Ishikawa (cell line): ENCODE measurements at regions not wholly inside any gene's neighbourhood (a gene's known extent, or its start where the extent isn't known, plus 50 kb on each side); places are given as distances from the start of the nearest gene placed in this dataset.

Experiments used
- CEBPB ChIP-seq: IDR thresholded peaks from 2 replicates; pipeline ENCODE4 v1.6.1; 2012
- CREB1 ChIP-seq: IDR thresholded peaks from 2 replicates; pipeline ENCODE4 v1.6.1; 2012; ENCODE audit warnings: low read depth
- EGR1 ChIP-seq: IDR thresholded peaks from 2 replicates; pipeline ENCODE4 v1.6.1; 2012
- EP300 ChIP-seq: IDR thresholded peaks from 2 replicates; pipeline ENCODE4 v1.6.1; 2012; ENCODE audit warnings: borderline replicate concordance
- FOXM1 ChIP-seq: IDR thresholded peaks from 2 replicates; pipeline ENCODE4 v1.6.1; 2012; ENCODE audit warnings: low read depth, borderline replicate concordance
- NFIC ChIP-seq: IDR thresholded peaks from 2 replicates; pipeline ENCODE4 v1.6.1; 2012
- RAD21 ChIP-seq: IDR thresholded peaks from 2 replicates; pipeline ENCODE4 v1.6.1; 2012; ENCODE audit warnings: low read depth
- TAF1 ChIP-seq: IDR thresholded peaks from 2 replicates; pipeline ENCODE4 v1.6.1; 2012; ENCODE audit warnings: low read depth, mild to moderate bottlenecking
- TCF12 ChIP-seq: IDR thresholded peaks from 2 replicates; pipeline ENCODE4 v1.6.1; 2012; ENCODE audit warnings: low read depth
- TEAD4 ChIP-seq: IDR thresholded peaks from 2 replicates; pipeline ENCODE4 v1.6.1; 2012
- YY1 ChIP-seq: IDR thresholded peaks from 2 replicates; pipeline ENCODE4 v1.6.1; 2012; ENCODE audit warnings: low read depth
- ZBTB7A ChIP-seq: IDR thresholded peaks from 2 replicates; pipeline ENCODE4 v1.6.1; 2012; ENCODE audit warnings: low read depth
- TF ChIP-seq, protein P1 (sequence below): IDR thresholded peaks from 2 replicates; pipeline ENCODE4 v1.6.1; 2012
- TF ChIP-seq, protein P2 (sequence below): IDR thresholded peaks from 2 replicates; pipeline ENCODE4 v1.6.1; 2012
- TF ChIP-seq, protein P3 (sequence below): IDR thresholded peaks from 2 replicates; pipeline ENCODE4 v1.6.1; 2012; ENCODE audit warnings: low read depth, mild to moderate bottlenecking

DNA sequence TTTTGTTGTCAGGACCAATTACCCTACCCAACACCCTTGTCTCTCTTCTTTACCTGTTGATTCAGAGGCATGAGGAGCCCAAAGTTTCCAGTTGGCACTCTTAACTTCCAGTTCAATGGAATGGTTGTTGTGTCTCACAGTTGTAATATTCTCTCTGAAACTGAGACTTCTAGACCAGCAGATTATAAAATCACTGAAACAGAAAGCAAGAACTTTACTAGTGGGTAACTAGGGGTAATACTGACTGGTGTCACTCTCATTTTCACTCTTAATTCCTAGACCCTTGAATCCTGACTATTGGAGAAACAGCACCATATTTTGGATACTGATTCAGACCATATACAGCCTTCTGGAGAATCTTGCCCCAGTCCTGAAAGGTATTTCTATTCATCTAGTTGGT lies 140.2 kb upstream of the MMS22L start:
- TF ChIP-seq TAF1 (no peak), TCF12 (no peak), RAD21 (no peak), CEBPB (no peak), EP300 (no peak), YY1 (no peak), ZBTB7A (no peak), FOXM1 (no peak), NFIC (no peak), TEAD4 (no peak), CREB1 (no peak), EGR1 (no peak)
- TF ChIP-seq, protein P1, sequence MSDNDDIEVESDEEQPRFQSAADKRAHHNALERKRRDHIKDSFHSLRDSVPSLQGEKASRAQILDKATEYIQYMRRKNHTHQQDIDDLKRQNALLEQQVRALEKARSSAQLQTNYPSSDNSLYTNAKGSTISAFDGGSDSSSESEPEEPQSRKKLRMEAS, result no peak
- TF ChIP-seq, protein P2, sequence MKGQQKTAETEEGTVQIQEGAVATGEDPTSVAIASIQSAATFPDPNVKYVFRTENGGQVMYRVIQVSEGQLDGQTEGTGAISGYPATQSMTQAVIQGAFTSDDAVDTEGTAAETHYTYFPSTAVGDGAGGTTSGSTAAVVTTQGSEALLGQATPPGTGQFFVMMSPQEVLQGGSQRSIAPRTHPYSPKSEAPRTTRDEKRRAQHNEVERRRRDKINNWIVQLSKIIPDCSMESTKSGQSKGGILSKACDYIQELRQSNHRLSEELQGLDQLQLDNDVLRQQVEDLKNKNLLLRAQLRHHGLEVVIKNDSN, result no peak
- TF ChIP-seq, protein P3, sequence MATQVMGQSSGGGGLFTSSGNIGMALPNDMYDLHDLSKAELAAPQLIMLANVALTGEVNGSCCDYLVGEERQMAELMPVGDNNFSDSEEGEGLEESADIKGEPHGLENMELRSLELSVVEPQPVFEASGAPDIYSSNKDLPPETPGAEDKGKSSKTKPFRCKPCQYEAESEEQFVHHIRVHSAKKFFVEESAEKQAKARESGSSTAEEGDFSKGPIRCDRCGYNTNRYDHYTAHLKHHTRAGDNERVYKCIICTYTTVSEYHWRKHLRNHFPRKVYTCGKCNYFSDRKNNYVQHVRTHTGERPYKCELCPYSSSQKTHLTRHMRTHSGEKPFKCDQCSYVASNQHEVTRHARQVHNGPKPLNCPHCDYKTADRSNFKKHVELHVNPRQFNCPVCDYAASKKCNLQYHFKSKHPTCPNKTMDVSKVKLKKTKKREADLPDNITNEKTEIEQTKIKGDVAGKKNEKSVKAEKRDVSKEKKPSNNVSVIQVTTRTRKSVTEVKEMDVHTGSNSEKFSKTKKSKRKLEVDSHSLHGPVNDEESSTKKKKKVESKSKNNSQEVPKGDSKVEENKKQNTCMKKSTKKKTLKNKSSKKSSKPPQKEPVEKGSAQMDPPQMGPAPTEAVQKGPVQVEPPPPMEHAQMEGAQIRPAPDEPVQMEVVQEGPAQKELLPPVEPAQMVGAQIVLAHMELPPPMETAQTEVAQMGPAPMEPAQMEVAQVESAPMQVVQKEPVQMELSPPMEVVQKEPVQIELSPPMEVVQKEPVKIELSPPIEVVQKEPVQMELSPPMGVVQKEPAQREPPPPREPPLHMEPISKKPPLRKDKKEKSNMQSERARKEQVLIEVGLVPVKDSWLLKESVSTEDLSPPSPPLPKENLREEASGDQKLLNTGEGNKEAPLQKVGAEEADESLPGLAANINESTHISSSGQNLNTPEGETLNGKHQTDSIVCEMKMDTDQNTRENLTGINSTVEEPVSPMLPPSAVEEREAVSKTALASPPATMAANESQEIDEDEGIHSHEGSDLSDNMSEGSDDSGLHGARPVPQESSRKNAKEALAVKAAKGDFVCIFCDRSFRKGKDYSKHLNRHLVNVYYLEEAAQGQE, result no peak

DNA sequence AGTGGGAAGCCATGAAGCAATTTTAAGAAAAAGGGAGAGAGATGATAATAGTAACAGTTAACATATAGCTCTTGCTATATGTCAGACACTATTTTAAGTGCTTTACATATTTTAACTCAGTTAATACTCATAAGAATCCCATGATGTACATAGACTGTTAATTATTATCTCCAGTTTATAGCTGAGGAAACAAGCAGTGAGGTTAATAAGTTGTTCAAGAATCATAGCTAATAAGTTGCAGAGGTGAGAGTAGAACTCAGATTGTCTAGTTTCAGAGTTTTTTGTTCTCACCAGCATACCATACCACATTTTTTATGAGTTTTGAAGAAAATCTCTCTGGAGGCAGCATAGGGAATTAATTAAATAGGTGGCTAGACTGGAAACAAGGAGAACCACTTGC lies 144.6 kb upstream of the MMS22L start:
- no peak for TF ChIP-seq RAD21
- no peak for TF ChIP-seq NFIC
- TF ChIP-seq, protein P1, result no peak
- TF ChIP-seq EP300, result no peak
- TF ChIP-seq CREB1, result no peak
- TF ChIP-seq CEBPB, result no peak
- TF ChIP-seq, protein P2, result no peak
- no peak for TF ChIP-seq TCF12
- no peak for TF ChIP-seq YY1
- TF ChIP-seq, protein P3, result no peak
- TF ChIP-seq FOXM1, result no peak
- TF ChIP-seq ZBTB7A, result no peak
- TF ChIP-seq TAF1, result no peak
- no peak for TF ChIP-seq EGR1
- no peak for TF ChIP-seq TEAD4

DNA sequence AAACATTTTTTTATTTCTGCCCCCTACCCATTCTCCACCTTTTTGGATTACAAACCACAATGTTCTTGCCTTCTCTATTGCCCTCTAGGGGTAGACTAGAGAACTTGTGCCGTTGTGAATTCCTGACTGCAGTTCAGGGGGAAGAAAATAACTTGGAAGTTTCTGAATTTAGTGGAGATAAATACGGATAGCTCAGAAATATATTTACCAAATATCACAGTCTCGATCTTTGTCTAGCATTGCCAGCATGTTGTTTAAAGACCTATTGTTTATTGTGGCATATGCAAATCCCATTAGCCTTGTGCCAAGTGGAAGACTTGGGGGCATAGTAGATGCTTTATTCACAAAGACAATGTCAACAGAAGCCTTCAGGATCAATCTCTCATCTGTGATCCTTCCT lies 154.1 kb upstream of the MMS22L start:
- TF ChIP-seq RAD21 (peak; percentile 46), TAF1 (no peak)

DNA sequence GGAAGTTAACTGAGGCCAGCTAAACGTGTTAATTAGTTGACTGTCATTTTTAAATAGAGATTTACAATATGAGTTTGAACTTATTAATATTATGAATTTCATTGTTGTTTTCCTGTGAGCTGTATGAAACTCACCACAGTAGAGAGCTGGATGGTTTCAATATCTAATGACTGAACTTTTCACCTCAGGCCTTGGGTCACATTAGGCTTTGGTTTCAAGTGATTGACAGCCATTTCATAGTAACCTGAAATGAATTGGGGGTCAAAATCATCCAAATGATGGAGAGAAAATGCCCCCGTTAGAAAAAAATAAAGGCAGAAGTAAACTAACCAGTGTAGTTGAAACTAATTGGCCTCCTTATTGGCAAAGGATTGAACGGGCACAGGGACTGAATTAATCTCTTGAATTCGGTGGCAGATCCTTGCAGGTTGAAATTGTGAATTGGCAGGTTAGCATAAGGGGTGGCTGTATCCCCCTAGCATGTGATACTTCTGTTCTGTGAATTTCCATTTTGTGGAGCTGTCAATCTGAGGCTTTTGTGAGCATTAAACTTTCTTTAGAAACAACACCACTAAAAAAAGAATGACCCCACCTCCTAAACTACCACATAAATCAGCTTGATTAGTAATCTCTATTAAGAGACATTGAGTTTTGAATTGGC lies 155.1 kb upstream of the MMS22L start:
- TF ChIP-seq EGR1, result no peak
- TF ChIP-seq RAD21, result no peak
- TF ChIP-seq EP300, result no peak
- TF ChIP-seq, protein P1, result no peak
- no peak for TF ChIP-seq CREB1
- TF ChIP-seq TAF1, result no peak

DNA sequence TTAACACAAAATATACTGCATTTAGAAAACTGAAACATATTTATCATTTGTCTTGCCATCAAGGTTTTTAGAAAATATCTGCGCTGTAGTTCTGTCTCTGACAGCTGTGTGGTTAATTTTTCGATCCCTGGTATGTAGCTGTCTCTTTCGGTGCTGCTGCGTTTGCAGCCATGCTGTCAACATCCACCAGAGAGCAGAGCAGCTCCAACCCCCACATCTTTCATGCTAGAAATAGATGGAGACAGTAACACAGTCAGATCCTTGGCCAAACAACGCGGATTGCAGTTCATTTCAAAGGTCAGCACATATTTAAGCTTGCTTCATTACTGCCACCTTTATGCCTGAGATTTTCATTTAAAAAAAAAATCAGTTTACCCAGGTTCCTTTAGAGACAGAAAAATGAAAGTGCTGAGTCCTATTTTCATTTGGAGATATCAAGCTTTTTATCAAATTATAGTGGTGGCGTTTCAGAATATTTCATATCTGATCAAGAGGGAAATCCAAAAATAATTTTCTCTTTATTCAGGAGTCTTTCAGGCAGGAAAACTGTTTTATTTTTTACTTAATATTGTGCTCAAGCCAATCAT lies 157.7 kb upstream of the MMS22L start:
- TF ChIP-seq YY1 (no peak), TEAD4 (no peak), EP300 (no peak), TAF1 (no peak), CREB1 (no peak), RAD21 (no peak), ZBTB7A (no peak), TCF12 (no peak), EGR1 (no peak), NFIC (no peak), FOXM1 (no peak), CEBPB (no peak)
- TF ChIP-seq, protein P3, result no peak
- TF ChIP-seq, protein P2, result no peak
- TF ChIP-seq, protein P1, result no peak
